ENCODE measurements at regions not wholly inside any gene's neighbourhood (a gene's known extent, or its start where the extent isn't known, plus 50 kb on each side); places are given as distances from the start of the nearest gene placed in this dataset.

GRCh38 chr20:19098117-19098516, 114.3 kb upstream of the SLC24A3 start:
- TF ChIP-seq CTCF (IDR thresholded peaks at IDR 0.05) (no peak), POLR2A (IDR thresholded peaks at IDR 0.05) (no peak)

Data from heart left ventricle (tissue), 13 donors.